Frontal cortex (tissue), 3 donors: ENCODE measurements at regions not wholly inside any gene's neighbourhood (a gene's known extent, or its start where the extent isn't known, plus 50 kb on each side); places are given as distances from the start of the nearest gene placed in this dataset.

Experiments used
- DNase-seq, 2 donors: peaks; one replicate each; pipeline ENCODE4 v3.0.0; 2012; ENCODE audit warnings: low spot score in 2 of 2
- FAIRE-seq: peaks from 2 replicates; lab custom pipeline; 2012; peaks lifted over from hg19 to GRCh38; lab: Jason Lieb, UNC
- donor health status: control.
- donor health status: control.
- donor health status: control.

- FAIRE-seq (no peak), DNase-seq (no peak)
Measured at GRCh38 chr6:87870556-87870955, 168.5 kb upstream of the AKIRIN2 start.

GRCh38 chr6:87869064-87869905 lies 167.3 kb upstream of the AKIRIN2 start:
- FAIRE-seq, result no peak

DNA sequence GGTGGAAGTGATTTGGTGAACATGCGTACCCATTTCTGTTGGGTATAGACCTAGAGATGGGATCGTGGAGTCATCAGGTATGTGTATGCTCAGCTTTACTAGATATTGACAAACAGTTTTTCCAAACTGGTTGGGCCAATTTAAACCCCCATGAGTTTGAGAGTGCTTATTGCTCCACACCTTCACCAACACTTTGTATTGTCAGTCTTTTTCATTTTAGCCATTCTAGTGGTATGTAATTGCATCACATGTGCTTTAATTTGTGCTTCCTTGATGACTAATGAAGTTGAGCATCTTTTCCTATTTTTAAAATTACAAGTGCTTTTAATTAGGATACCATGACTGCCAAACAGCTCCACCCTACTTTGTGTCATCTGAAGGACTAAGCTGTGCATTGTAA lies 158.9 kb upstream of the AKIRIN2 start:
- no peak for FAIRE-seq
- DNase-seq, result no peak

More at GRCh38 chr6:87869064-87869905, 167.3 kb upstream of the AKIRIN2 start:
- no peak for DNase-seq

- DNase-seq, result no peak
- no peak for FAIRE-seq
Measured at GRCh38 chr6:87858440-87858839, 156.4 kb upstream of the AKIRIN2 start.

- FAIRE-seq (no peak), DNase-seq (no peak)
Measured at GRCh38 chr6:87851674-87852299, 149.8 kb upstream of the AKIRIN2 start.

DNA sequence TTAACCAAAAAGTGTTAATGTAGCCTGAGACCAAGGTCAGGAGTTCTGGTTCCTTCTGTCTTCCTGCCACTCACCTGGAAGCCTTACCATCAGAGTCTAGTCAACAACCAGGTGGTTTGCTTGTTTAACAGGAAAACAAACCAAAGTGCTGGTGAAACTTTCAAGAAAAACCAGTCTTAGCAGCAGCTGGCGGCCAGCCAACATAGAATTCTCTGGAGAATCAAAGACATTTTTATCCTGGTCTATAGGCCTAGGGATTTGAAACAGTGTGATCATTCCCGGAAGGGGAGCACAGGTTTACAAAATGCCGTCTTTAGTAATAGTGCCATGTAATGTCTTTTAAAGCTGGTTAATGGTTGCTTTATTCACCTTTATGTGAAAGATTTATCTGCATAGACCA lies 146.6 kb upstream of the AKIRIN2 start:
- no peak for FAIRE-seq

DNA sequence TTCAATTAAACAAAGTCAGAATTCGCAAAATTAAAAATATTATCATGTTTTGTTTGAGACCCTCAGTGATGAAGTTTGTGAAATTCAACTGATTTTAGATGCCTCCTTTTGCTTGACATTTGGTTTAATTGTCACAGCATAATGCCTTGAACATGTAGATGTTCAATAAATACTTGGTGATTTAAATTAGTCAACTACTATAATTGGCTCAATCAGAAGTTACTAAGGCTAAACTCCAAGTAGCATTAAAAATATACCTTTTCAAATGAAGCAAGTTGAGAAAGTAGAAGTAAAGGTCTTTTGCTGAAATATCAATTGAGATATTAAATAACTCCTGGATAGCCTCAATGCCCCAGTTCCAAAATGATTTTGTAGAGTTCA lies 145.8 kb upstream of the AKIRIN2 start:
- no peak for FAIRE-seq
- DNase-seq, result no peak

More for the DNA sequence above, 146.6 kb upstream of the AKIRIN2 start:
- no peak for DNase-seq

DNA sequence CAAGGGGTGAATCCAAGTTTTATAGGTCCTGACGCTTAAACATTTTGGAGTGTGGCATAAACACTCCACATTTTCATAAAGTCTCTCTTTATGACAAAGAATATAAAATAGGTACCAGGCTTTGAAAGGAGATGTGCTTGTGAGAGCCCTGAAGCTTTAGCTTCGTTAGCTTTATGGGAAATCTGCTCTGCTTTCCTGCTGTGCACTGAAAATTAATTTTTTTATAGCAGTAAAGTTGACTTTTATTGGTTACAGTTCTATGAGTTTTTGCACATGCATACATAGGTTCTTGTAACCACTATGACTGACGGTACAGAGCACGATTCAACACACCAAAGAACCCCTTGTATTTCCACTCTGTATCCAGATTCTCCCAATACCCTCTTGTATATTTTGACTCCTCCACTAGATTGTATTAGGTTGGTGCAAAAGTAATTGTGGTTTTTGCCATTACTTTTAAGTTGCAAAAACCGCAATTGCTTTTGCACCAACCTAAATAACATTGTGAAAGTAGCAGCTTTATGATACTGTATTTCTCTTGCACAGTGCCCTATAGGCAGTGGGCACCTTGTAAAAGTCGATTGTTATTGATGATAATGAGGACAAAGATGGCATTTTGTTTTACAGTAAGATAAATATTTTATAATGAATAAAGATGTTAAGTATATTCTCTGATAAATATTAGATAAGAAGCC lies 145.2 kb upstream of the AKIRIN2 start:
- FAIRE-seq (no peak), DNase-seq (no peak)

GRCh38 chr6:87846434-87846833 lies 144.4 kb upstream of the AKIRIN2 start:
- FAIRE-seq (no peak), DNase-seq (no peak)

GRCh38 chr6:87840324-87840723 lies 138.3 kb upstream of the AKIRIN2 start:
- FAIRE-seq, result no peak
- no peak for DNase-seq

DNA sequence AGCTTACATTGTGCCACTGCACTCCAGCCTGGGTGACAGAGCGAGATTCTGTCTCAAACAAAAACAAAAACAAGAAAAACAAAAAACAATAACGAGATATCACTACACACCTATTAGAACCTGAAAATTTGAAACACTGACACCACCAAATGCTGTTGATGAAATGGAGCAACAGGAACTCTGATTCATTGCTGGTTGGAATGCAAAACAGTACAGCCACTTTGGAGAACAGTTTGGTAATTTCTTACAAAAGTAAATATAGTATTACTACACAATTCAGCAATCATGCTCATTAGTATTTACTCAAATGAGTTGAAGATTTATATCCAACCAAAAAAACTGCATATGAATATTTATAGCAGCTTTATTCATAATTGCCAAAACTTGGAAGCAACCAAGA lies 135.8 kb upstream of the AKIRIN2 start:
- FAIRE-seq, result no peak
- DNase-seq, result no peak

DNA sequence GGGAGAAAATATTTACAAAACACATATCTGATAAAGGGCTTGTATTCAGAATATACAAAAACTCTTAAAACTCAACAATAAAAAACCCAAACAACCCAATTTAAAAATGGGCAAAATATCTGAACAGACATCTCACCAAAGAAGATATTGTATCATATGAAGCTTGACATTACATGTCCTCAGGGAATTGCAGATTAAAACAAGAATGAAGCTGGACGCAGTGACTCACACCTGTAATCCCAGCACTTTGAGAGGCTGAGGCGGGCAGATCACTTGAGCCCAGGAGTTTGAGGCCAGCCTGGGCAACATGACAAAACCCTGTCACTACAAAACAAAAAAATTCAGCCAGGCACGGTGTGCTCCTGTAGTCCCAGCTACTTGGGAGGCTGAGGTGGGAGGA lies 135.4 kb upstream of the AKIRIN2 start:
- DNase-seq (no peak), FAIRE-seq (no peak)

GRCh38 chr6:87832025-87832825 lies 130.2 kb upstream of the AKIRIN2 start:
- DNase-seq, result peak in 1 of 2 donors; percentile 17
- FAIRE-seq, result peak; percentile 87

- no peak for DNase-seq
Measured at GRCh38 chr6:87830907-87831306, 128.9 kb upstream of the AKIRIN2 start.

GRCh38 chr6:87829622-87830121 lies 127.6 kb upstream of the AKIRIN2 start:
- FAIRE-seq, result no peak
- no peak for DNase-seq

More at GRCh38 chr6:87830907-87831306, 128.9 kb upstream of the AKIRIN2 start:
- no peak for FAIRE-seq

GRCh38 chr6:87828044-87828443 lies 126.0 kb upstream of the AKIRIN2 start:
- FAIRE-seq, result no peak

DNA sequence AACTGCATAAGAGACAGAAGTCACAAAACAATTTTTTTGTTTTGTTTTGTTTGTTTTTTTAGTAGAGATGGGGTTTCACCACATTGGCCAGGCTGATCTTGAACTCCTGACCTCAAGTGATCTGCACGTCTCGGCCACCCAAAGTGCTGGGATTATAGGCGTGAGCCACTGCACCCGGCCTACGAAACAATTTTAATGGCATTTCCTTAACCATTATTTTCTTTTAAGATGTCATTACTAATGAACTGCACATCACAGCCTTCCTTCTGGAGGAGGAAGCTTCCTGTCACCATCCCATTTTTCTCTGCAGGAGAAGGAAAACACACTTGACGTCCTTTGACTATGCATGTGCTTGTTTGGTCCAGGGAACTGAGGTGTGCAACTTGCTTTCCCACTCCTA lies 125.3 kb upstream of the AKIRIN2 start:
- no peak for FAIRE-seq

More at GRCh38 chr6:87828044-87828443, 126.0 kb upstream of the AKIRIN2 start:
- DNase-seq, result no peak

GRCh38 chr6:87826424-87826823 lies 124.4 kb upstream of the AKIRIN2 start:
- DNase-seq (no peak), FAIRE-seq (no peak)

More for the DNA sequence above, 125.3 kb upstream of the AKIRIN2 start:
- DNase-seq, result no peak

GRCh38 chr6:87825821-87826221 lies 123.8 kb upstream of the AKIRIN2 start:
- no peak for DNase-seq

More at GRCh38 chr6:87825821-87826221, 123.8 kb upstream of the AKIRIN2 start:
- FAIRE-seq, result no peak
